ENCODE measurements at regions not wholly inside any gene's neighbourhood (a gene's known extent, or its start where the extent isn't known, plus 50 kb on each side); places are given as distances from the start of the nearest gene placed in this dataset.

GRCh38 chr6:122283884-122284283, 115.6 kb upstream of the HSF2 start:
- Histone ChIP-seq H2AFZ (ENCODE audit: low read length, unreplicated experiment) (no peak overlapping the region), H3K27me3 (ENCODE audit: insufficient read depth, low read length) (no peaks in the 10 kb centered on the region), H3K79me2 (ENCODE audit: control insufficient read depth, insufficient read depth, low read length, unreplicated experiment) (no peaks in the 10 kb centered on the region), H3K36me3 (ENCODE audit: insufficient read depth, low read length) (no peaks in the 10 kb centered on the region), H3K27ac (ENCODE audit: low read depth, low read length) (no peak overlapping the region), H3K4me1 (ENCODE audit: control insufficient read depth, insufficient read depth, low read length, unreplicated experiment) (peaks cover 5% of the 10 kb centered on the region), H3K4me3 (ENCODE audit: low read depth, low read length) (no peak overlapping the region)

- H3K4me1 ChIP-seq (ENCODE audit: control insufficient read depth, insufficient read depth, low read length, unreplicated experiment), result peaks cover 5% of the 10 kb centered on the region
- H2AFZ ChIP-seq (ENCODE audit: low read length, unreplicated experiment), result peak overlapping the region; percentile 55
- H3K27me3 ChIP-seq (ENCODE audit: insufficient read depth, low read length), result no peaks in the 10 kb centered on the region
- no peaks in the 10 kb centered on the region for H3K36me3 ChIP-seq (ENCODE audit: insufficient read depth, low read length)
- no peak overlapping the region for H3K4me3 ChIP-seq (ENCODE audit: low read depth, low read length)
- no peak overlapping the region for H3K27ac ChIP-seq (ENCODE audit: low read depth, low read length)
- no peaks in the 10 kb centered on the region for H3K79me2 ChIP-seq (ENCODE audit: control insufficient read depth, insufficient read depth, low read length, unreplicated experiment)
Observed at GRCh38 chr6:122284848-122285247, 114.6 kb upstream of the HSF2 start.

GRCh38 chr6:122285292-122285913, 114.0 kb upstream of the HSF2 start:
- Histone ChIP-seq H2AFZ (ENCODE audit: low read length, unreplicated experiment) (peak overlapping the region; percentile 55), H3K27me3 (ENCODE audit: insufficient read depth, low read length) (no peaks in the 10 kb centered on the region), H3K4me3 (ENCODE audit: low read depth, low read length) (no peak overlapping the region), H3K4me1 (ENCODE audit: control insufficient read depth, insufficient read depth, low read length, unreplicated experiment) (peaks cover 5% of the 10 kb centered on the region), H3K36me3 (ENCODE audit: insufficient read depth, low read length) (no peaks in the 10 kb centered on the region), H3K79me2 (ENCODE audit: control insufficient read depth, insufficient read depth, low read length, unreplicated experiment) (no peaks in the 10 kb centered on the region), H3K27ac (ENCODE audit: low read depth, low read length) (no peak overlapping the region)

GRCh38 chr6:122286512-122286911, 112.9 kb upstream of the HSF2 start:
- Histone ChIP-seq H3K79me2 (ENCODE audit: control insufficient read depth, insufficient read depth, low read length, unreplicated experiment) (no peaks in the 10 kb centered on the region), H3K36me3 (ENCODE audit: insufficient read depth, low read length) (no peaks in the 10 kb centered on the region), H2AFZ (ENCODE audit: low read length, unreplicated experiment) (no peak overlapping the region), H3K4me3 (ENCODE audit: low read depth, low read length) (no peak overlapping the region), H3K4me1 (ENCODE audit: control insufficient read depth, insufficient read depth, low read length, unreplicated experiment) (peaks cover 5% of the 10 kb centered on the region), H3K27ac (ENCODE audit: low read depth, low read length) (no peak overlapping the region), H3K27me3 (ENCODE audit: insufficient read depth, low read length) (no peaks in the 10 kb centered on the region)

- Histone ChIP-seq H2AFZ (ENCODE audit: low read length, unreplicated experiment) (no peak overlapping the region), H3K79me2 (ENCODE audit: control insufficient read depth, insufficient read depth, low read length, unreplicated experiment) (no peaks in the 10 kb centered on the region), H3K4me1 (ENCODE audit: control insufficient read depth, insufficient read depth, low read length, unreplicated experiment) (peaks cover 5% of the 10 kb centered on the region), H3K36me3 (ENCODE audit: insufficient read depth, low read length) (no peaks in the 10 kb centered on the region), H3K4me3 (ENCODE audit: low read depth, low read length) (no peak overlapping the region), H3K27me3 (ENCODE audit: insufficient read depth, low read length) (no peaks in the 10 kb centered on the region), H3K27ac (ENCODE audit: low read depth, low read length) (no peak overlapping the region)
Observed at GRCh38 chr6:122289762-122290539, 109.5 kb upstream of the HSF2 start.

GRCh38 chr6:122297010-122297409, 102.4 kb upstream of the HSF2 start:
- Histone ChIP-seq H3K27me3 (ENCODE audit: insufficient read depth, low read length) (no peaks in the 10 kb centered on the region; the same call in 1 of the 2 replicates), H3K36me3 (ENCODE audit: insufficient read depth, low read length) (no peaks in the 10 kb centered on the region), H2AFZ (ENCODE audit: low read length, unreplicated experiment) (no peak overlapping the region), H3K27ac (ENCODE audit: low read depth, low read length) (no peak overlapping the region), H3K4me1 (ENCODE audit: control insufficient read depth, insufficient read depth, low read length, unreplicated experiment) (no peaks in the 10 kb centered on the region), H3K79me2 (ENCODE audit: control insufficient read depth, insufficient read depth, low read length, unreplicated experiment) (no peaks in the 10 kb centered on the region), H3K4me3 (ENCODE audit: low read depth, low read length) (no peak overlapping the region)

- H3K27ac ChIP-seq (ENCODE audit: low read depth, low read length), result no peak overlapping the region
- no peak overlapping the region for H3K4me3 ChIP-seq (ENCODE audit: low read depth, low read length)
- no peaks in the 10 kb centered on the region for H3K4me1 ChIP-seq (ENCODE audit: control insufficient read depth, insufficient read depth, low read length, unreplicated experiment)
- no peaks in the 10 kb centered on the region for H3K79me2 ChIP-seq (ENCODE audit: control insufficient read depth, insufficient read depth, low read length, unreplicated experiment)
- no peaks in the 10 kb centered on the region for H3K36me3 ChIP-seq (ENCODE audit: insufficient read depth, low read length)
- H2AFZ ChIP-seq (ENCODE audit: low read length, unreplicated experiment), result no peak overlapping the region
- H3K27me3 ChIP-seq (ENCODE audit: insufficient read depth, low read length), result no peaks in the 10 kb centered on the region
Observed at GRCh38 chr6:122302067-122302466, 97.4 kb upstream of the HSF2 start.

GRCh38 chr6:122307577-122307976, 91.9 kb upstream of the HSF2 start:
- Histone ChIP-seq H3K36me3 (ENCODE audit: insufficient read depth, low read length) (no peaks in the 10 kb centered on the region), H2AFZ (ENCODE audit: low read length, unreplicated experiment) (no peak overlapping the region), H3K27me3 (ENCODE audit: insufficient read depth, low read length) (no peaks in the 10 kb centered on the region), H3K4me3 (ENCODE audit: low read depth, low read length) (no peak overlapping the region), H3K79me2 (ENCODE audit: control insufficient read depth, insufficient read depth, low read length, unreplicated experiment) (no peaks in the 10 kb centered on the region), H3K27ac (ENCODE audit: low read depth, low read length) (no peak overlapping the region), H3K4me1 (ENCODE audit: control insufficient read depth, insufficient read depth, low read length, unreplicated experiment) (no peaks in the 10 kb centered on the region)

- no peak overlapping the region for H3K27ac ChIP-seq (ENCODE audit: low read depth, low read length)
- no peaks in the 10 kb centered on the region for H3K27me3 ChIP-seq (ENCODE audit: insufficient read depth, low read length)
- no peak overlapping the region for H2AFZ ChIP-seq (ENCODE audit: low read length, unreplicated experiment)
- H3K36me3 ChIP-seq (ENCODE audit: insufficient read depth, low read length), result no peaks in the 10 kb centered on the region
- H3K4me3 ChIP-seq (ENCODE audit: low read depth, low read length), result no peak overlapping the region
- H3K4me1 ChIP-seq (ENCODE audit: control insufficient read depth, insufficient read depth, low read length, unreplicated experiment), result no peaks in the 10 kb centered on the region
- no peaks in the 10 kb centered on the region for H3K79me2 ChIP-seq (ENCODE audit: control insufficient read depth, insufficient read depth, low read length, unreplicated experiment)
Observed at GRCh38 chr6:122308074-122308473, 91.4 kb upstream of the HSF2 start.

- H3K79me2 ChIP-seq (ENCODE audit: control insufficient read depth, insufficient read depth, low read length, unreplicated experiment), result no peaks in the 10 kb centered on the region
- no peak overlapping the region for H2AFZ ChIP-seq (ENCODE audit: low read length, unreplicated experiment)
- no peaks in the 10 kb centered on the region for H3K27me3 ChIP-seq (ENCODE audit: insufficient read depth, low read length)
- no peak overlapping the region for H3K27ac ChIP-seq (ENCODE audit: low read depth, low read length)
- H3K4me1 ChIP-seq (ENCODE audit: control insufficient read depth, insufficient read depth, low read length, unreplicated experiment), result no peaks in the 10 kb centered on the region
- no peak overlapping the region for H3K4me3 ChIP-seq (ENCODE audit: low read depth, low read length)
- 0 out of 2 replicates have a peak, but pooled peaks cover 3% of the 10 kb centered on the region for H3K36me3 ChIP-seq (ENCODE audit: insufficient read depth, low read length)
Observed at GRCh38 chr6:122315842-122316241, 83.6 kb upstream of the HSF2 start.

- peak overlapping the region; percentile 94 for H2AFZ ChIP-seq (ENCODE audit: low read length, unreplicated experiment)
- H3K79me2 ChIP-seq (ENCODE audit: control insufficient read depth, insufficient read depth, low read length, unreplicated experiment), result no peaks in the 10 kb centered on the region
- peak overlapping the region; percentile 22 for H3K27ac ChIP-seq (ENCODE audit: low read depth, low read length)
- H3K4me1 ChIP-seq (ENCODE audit: control insufficient read depth, insufficient read depth, low read length, unreplicated experiment), result peaks cover 6% of the 10 kb centered on the region
- H3K27me3 ChIP-seq (ENCODE audit: insufficient read depth, low read length), result no peaks in the 10 kb centered on the region
- H3K4me3 ChIP-seq (ENCODE audit: low read depth, low read length), result peak overlapping the region; percentile 79
- no peaks in the 10 kb centered on the region for H3K36me3 ChIP-seq (ENCODE audit: insufficient read depth, low read length)
Observed at GRCh38 chr6:122322824-122323223, 76.6 kb upstream of the HSF2 start.
